Myocyte (in vitro differentiated cells): ENCODE measurements at regions not wholly inside any gene's neighbourhood (a gene's known extent, or its start where the extent isn't known, plus 50 kb on each side); places are given as distances from the start of the nearest gene placed in this dataset.

Source experiments
- DNase-seq: peaks from one replicate; pipeline ENCODE4 v3.0.0-alpha.2; 2012; ENCODE audit warnings: low read depth

GRCh38 chr14:56868660-56869059 lies 58.4 kb upstream of the OTX2 start:
- DNase-seq: no peak

GRCh38 chr14:56862836-56863235 lies 52.6 kb upstream of the OTX2 start:
- DNase-seq: no peak

- no peak for DNase-seq
Measured at GRCh38 chr14:56860441-56860840, 50.2 kb upstream of the OTX2 start.
